H9 (cell line): ENCODE measurements at regions not wholly inside any gene's neighbourhood (a gene's known extent, or its start where the extent isn't known, plus 50 kb on each side); places are given as distances from the start of the nearest gene placed in this dataset.

Experiments used
- DNase-seq: peaks from one replicate; pipeline ENCODE4 v3.0.0-alpha.2; 2017
- H2AFZ ChIP-seq: one replicate; pipeline ENCODE4 v1.6.1; 2013; ENCODE audit warnings: mild to moderate bottlenecking, low read length, control low read depth, moderate library complexity
- H2AK5ac ChIP-seq: 2 replicates; pipeline ENCODE4 v1.6.1; 2013; ENCODE audit warnings: low read length, control low read depth, mixed read lengths; ENCODE audit not compliant: insufficient read length
- H2BK120ac ChIP-seq: one replicate; pipeline ENCODE4 v1.6.1; 2013; ENCODE audit warnings: low read depth, mild to moderate bottlenecking, low read length, control low read depth, inconsistent platforms; ENCODE audit not compliant: poor library complexity, severe bottlenecking
- H2BK12ac ChIP-seq: 2 replicates; pipeline ENCODE4 v1.6.1; 2013; ENCODE audit warnings: low read length, control low read depth, mixed read lengths, low read depth; ENCODE audit not compliant: insufficient read length
- H2BK15ac ChIP-seq: 2 replicates; pipeline ENCODE4 v1.6.1; 2013; ENCODE audit warnings: low read depth, low read length, control low read depth
- H2BK20ac ChIP-seq: one replicate; pipeline ENCODE4 v1.6.1; 2013; ENCODE audit warnings: low read depth, mild to moderate bottlenecking, low read length, control low read depth, inconsistent platforms; ENCODE audit not compliant: poor library complexity, severe bottlenecking
- H2BK5ac ChIP-seq: 2 replicates; pipeline ENCODE4 v1.6.1; 2013; ENCODE audit warnings: low read length, control low read depth, mixed read lengths; ENCODE audit not compliant: insufficient read length
- H3K14ac ChIP-seq: 2 replicates; pipeline ENCODE4 v1.6.1; 2013; ENCODE audit warnings: low read length, control low read depth; ENCODE audit not compliant: insufficient read depth
- H3K18ac ChIP-seq: 2 replicates; pipeline ENCODE4 v1.6.1; 2013; ENCODE audit warnings: low read depth, mild to moderate bottlenecking, mixed read lengths, low read length, control low read depth; ENCODE audit not compliant: insufficient read length
- H3K23ac ChIP-seq: 2 replicates; pipeline ENCODE4 v1.6.1; 2013; ENCODE audit warnings: low read length, control low read depth, mixed read lengths, low read depth; ENCODE audit not compliant: insufficient read length
- H3K23me2 ChIP-seq: 2 replicates; pipeline ENCODE4 v1.6.1; 2013; ENCODE audit warnings: low read depth, mild to moderate bottlenecking, mixed read lengths, low read length, control low read depth; ENCODE audit not compliant: insufficient read length, poor library complexity, severe bottlenecking
- H3K27ac ChIP-seq: 2 replicates; pipeline ENCODE4 v1.5.1; 2013; ENCODE audit warnings: low read length, control low read depth, mixed read lengths, low read depth; ENCODE audit not compliant: insufficient read length
- H3K27me3 ChIP-seq: 2 replicates; pipeline ENCODE4 v1.6.1; 2013; ENCODE audit warnings: low read length, control low read depth, inconsistent platforms; ENCODE audit not compliant: insufficient read depth
- H3K4ac ChIP-seq: 2 replicates; pipeline ENCODE4 v1.6.1; 2013; ENCODE audit warnings: low read depth, mild to moderate bottlenecking, control low read depth, inconsistent platforms, low read length, moderate library complexity
- H3K4me1 ChIP-seq: 2 replicates; pipeline ENCODE4 v1.6.1; 2013; ENCODE audit warnings: low read length, control low read depth, inconsistent platforms; ENCODE audit not compliant: insufficient read depth
- H3K4me2 ChIP-seq: 2 replicates; pipeline ENCODE4 v1.6.1; 2013; ENCODE audit warnings: low read length, control low read depth, mixed read lengths; ENCODE audit not compliant: insufficient read length, insufficient read depth
- H3K56ac ChIP-seq: 2 replicates; pipeline ENCODE4 v1.6.1; 2013; ENCODE audit warnings: low read depth, mild to moderate bottlenecking, mixed read lengths, low read length, control low read depth; ENCODE audit not compliant: insufficient read length
- H3K79me1 ChIP-seq: 2 replicates; pipeline ENCODE4 v1.6.1; 2013; ENCODE audit warnings: low read depth, mild to moderate bottlenecking, moderate library complexity, low read length, control low read depth, inconsistent platforms; ENCODE audit not compliant: insufficient read depth, poor library complexity, severe bottlenecking
- H3K79me2 ChIP-seq: 2 replicates; pipeline ENCODE4 v1.6.1; 2013; ENCODE audit warnings: low read length, control low read depth, inconsistent platforms; ENCODE audit not compliant: insufficient read depth
- H3K9ac ChIP-seq: 2 replicates; pipeline ENCODE4 v1.6.1; 2013; ENCODE audit warnings: low read length, control low read depth, mixed read lengths; ENCODE audit not compliant: insufficient read length; ENCODE audit errors: extremely low read depth
- H3K9me3 ChIP-seq: one replicate; pipeline ENCODE4 v1.6.1; 2013; ENCODE audit warnings: low read depth, low read length, inconsistent platforms; ENCODE audit not compliant: control insufficient read depth
- H3T11ph ChIP-seq: one replicate; pipeline ENCODE4 v1.6.1; 2013; ENCODE audit warnings: mild to moderate bottlenecking, low read length, control low read depth, inconsistent platforms
- H4K20me1 ChIP-seq: one replicate; pipeline ENCODE4 v1.6.1; 2013; ENCODE audit not compliant: control insufficient read depth, insufficient read length, insufficient read depth
- H4K5ac ChIP-seq: 2 replicates; pipeline ENCODE4 v1.6.1; 2013; ENCODE audit warnings: low read depth, mild to moderate bottlenecking, mixed read lengths, low read length, control low read depth; ENCODE audit not compliant: insufficient read length
- H4K8ac ChIP-seq: replicated peaks from 2 replicates; pipeline ENCODE4 v1.6.1; 2013; ENCODE audit warnings: low read length, control low read depth, mixed read lengths, low read depth; ENCODE audit not compliant: insufficient read length
- H4K91ac ChIP-seq: 2 replicates; pipeline ENCODE4 v1.6.1; 2013; ENCODE audit warnings: low read depth, mild to moderate bottlenecking, moderate library complexity, mixed read lengths, low read length, control low read depth; ENCODE audit not compliant: insufficient read length
- H3K27ac Mint-ChIP-seq, 3 experiments: 2 replicates in 2 of 3; 3 replicates in 1 of 3; pipeline ENCODE4 v1.8.0; 2020 to 2021; ENCODE audit warnings: mixed read lengths in 3 of 3, mild to moderate bottlenecking in 1 of 3, moderate library complexity in 1 of 3
- H3K27me3 Mint-ChIP-seq: 2 replicates; pipeline ENCODE4 v1.8.0; 2021; ENCODE audit warnings: low read depth, mild to moderate bottlenecking, moderate library complexity, mixed read lengths
- H3K36me3 Mint-ChIP-seq, 3 experiments: 2 replicates in 2 of 3; 3 replicates in 1 of 3; pipeline ENCODE4 v1.8.0; 2020 to 2021; ENCODE audit warnings: low read depth in 3 of 3, mixed read lengths in 3 of 3; ENCODE audit not compliant: insufficient read depth in 1 of 3
- H3K4me1 Mint-ChIP-seq, 2 experiments: 2 replicates each; pipeline ENCODE4 v1.8.0; 2020; ENCODE audit warnings: mixed read lengths in 2 of 2
- H3K4me3 Mint-ChIP-seq, 2 experiments: 2 replicates in 1 of 2; 3 replicates in 1 of 2; pipeline ENCODE4 v1.8.0; 2020 to 2021; ENCODE audit warnings: mild to moderate bottlenecking in 2 of 2, mixed read lengths in 2 of 2, moderate library complexity in 1 of 2
- H3K9me3 Mint-ChIP-seq, 2 experiments: 2 replicates in 1 of 2; 3 replicates in 1 of 2; pipeline ENCODE4 v1.8.0; 2020; ENCODE audit warnings: mild to moderate bottlenecking in 2 of 2, mixed read lengths in 2 of 2, moderate library complexity in 1 of 2
- WGBS: extraction: QIAGEN DNeasy Blood & Tissue Kit; methylation state at CpG from one replicate; pipeline ENCODE4 v1.1.7; 2013; ENCODE audit warnings: missing lambda C conversion rate, low lambda C conversion rate, mixed read lengths; ENCODE audit not compliant: insufficient read length; ENCODE audit errors: extremely low coverage; 5-methylcytosine and 5-hydroxymethylcytosine counted together
- TF ChIP-seq, protein P1 (sequence below): fragments of 200-600 bp; sonication (generic); conservative IDR thresholded peaks from 3 replicates; pipeline ENCODE4 v1.8.0; 2021; ENCODE audit warnings: antibody characterized with exemption, mild to moderate bottlenecking

DNA sequence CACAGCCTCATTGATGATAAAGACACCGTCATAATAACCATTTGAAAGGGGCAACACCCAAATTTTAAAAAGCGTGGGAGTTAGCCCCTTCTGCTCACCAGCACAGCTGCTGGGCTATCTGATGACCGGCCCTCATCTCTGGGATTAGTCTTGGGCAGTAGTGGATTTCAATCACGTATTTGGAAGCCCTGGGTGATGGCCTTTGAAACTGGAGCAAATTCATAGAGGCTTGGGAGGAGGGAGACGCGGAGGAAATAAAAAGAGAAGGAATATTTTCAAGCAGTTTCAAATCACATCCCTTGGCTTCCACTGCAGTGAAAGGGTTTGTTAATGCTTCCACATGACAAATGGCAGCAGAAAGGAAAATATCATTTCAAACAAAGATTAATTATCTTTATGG lies 357.8 kb downstream of the ZNF516 start:
- no peak overlapping the region for H3K18ac ChIP-seq
- no peaks in the 10 kb centered on the region for H3K4me1 Mint-ChIP-seq
- H4K20me1 ChIP-seq: no peaks in the 10 kb centered on the region
- H3K4me2 ChIP-seq: no peak overlapping the region
- no peak overlapping the region for H3K27ac Mint-ChIP-seq
- H3K23me2 ChIP-seq: no peaks in the 10 kb centered on the region
- no peak for DNase-seq
- no peak overlapping the region for H3K4me3 Mint-ChIP-seq
- H2BK20ac ChIP-seq: no peak overlapping the region
- H3K79me2 ChIP-seq: no peaks in the 10 kb centered on the region
- H4K8ac ChIP-seq: no peak overlapping the region
- no peak overlapping the region for H4K91ac ChIP-seq
- no peak overlapping the region for H2BK120ac ChIP-seq
- H2BK15ac ChIP-seq: no peak overlapping the region
- no peak overlapping the region for H3K9ac ChIP-seq
- H3K4ac ChIP-seq: no peak overlapping the region
- no CpG with 5 or more reads among the region's 6 CpGs for WGBS
- H2AK5ac ChIP-seq: no peak overlapping the region
- no peak overlapping the region for H2AFZ ChIP-seq
- H3K4me1 ChIP-seq: no peaks in the 10 kb centered on the region
- H2BK5ac ChIP-seq: no peak overlapping the region
- H4K5ac ChIP-seq: no peak overlapping the region
- TF ChIP-seq, protein P1, sequence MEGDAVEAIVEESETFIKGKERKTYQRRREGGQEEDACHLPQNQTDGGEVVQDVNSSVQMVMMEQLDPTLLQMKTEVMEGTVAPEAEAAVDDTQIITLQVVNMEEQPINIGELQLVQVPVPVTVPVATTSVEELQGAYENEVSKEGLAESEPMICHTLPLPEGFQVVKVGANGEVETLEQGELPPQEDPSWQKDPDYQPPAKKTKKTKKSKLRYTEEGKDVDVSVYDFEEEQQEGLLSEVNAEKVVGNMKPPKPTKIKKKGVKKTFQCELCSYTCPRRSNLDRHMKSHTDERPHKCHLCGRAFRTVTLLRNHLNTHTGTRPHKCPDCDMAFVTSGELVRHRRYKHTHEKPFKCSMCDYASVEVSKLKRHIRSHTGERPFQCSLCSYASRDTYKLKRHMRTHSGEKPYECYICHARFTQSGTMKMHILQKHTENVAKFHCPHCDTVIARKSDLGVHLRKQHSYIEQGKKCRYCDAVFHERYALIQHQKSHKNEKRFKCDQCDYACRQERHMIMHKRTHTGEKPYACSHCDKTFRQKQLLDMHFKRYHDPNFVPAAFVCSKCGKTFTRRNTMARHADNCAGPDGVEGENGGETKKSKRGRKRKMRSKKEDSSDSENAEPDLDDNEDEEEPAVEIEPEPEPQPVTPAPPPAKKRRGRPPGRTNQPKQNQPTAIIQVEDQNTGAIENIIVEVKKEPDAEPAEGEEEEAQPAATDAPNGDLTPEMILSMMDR: no peak
- H3K9me3 Mint-ChIP-seq: peaks cover 6 to 13% of the 10 kb centered on the region in 2 experiments; a peak in 4 of 5 replicates
- H3K79me1 ChIP-seq: no peaks in the 10 kb centered on the region
- H3K9me3 ChIP-seq: no peaks in the 10 kb centered on the region
- no peak overlapping the region for H3K23ac ChIP-seq
- no peak overlapping the region for H3K14ac ChIP-seq
- no peak overlapping the region for H3K56ac ChIP-seq
- H2BK12ac ChIP-seq: no peak overlapping the region
- H3K27me3 Mint-ChIP-seq: no peaks in the 10 kb centered on the region; the same call in 1 of the 2 replicates
- no peak overlapping the region for H3K27ac ChIP-seq
- H3K27me3 ChIP-seq: no peaks in the 10 kb centered on the region
- peaks cover 0 to 2% (median 0%) of the 10 kb centered on the region in 3 experiments; a peak in 2 of 7 replicates for H3K36me3 Mint-ChIP-seq
- no peak overlapping the region for H3T11ph ChIP-seq
